ENCODE measurements at regions not wholly inside any gene's neighbourhood (a gene's known extent, or its start where the extent isn't known, plus 50 kb on each side); places are given as distances from the start of the nearest gene placed in this dataset.
"Not testable (repeated sequence)": the region's sequence is repeated elsewhere in the genome, so short reads cannot be mapped to it uniquely, and the experiment has no call there.

DNA sequence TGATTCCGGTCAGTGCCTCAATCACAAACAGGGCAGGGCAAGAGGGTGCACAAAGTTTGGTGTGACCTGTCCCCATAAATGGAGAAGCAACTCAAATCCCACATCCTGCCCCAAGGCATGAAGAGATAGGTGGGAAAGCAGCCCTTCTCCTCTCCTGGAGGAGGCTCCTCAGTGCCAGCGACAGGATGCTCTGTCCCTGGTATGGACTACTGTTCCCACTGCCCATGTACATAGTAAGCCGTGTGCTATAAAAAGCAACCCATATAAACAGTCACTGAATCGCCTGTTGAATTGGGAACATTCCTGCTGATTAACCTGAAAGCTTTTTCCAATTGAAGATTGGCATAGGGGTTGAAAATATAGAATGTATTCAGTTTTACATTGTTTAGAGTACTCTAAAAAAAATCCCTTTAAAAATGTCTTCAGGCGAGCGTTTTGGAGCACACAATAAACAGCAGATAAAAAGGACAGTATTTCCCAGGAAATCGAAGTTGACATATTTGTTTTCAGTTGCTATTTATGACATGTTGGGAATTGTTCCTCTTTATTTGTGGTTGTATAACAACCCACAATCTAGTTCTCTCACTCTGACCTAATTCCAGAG is 513.9 kb downstream of the DIRAS2 start:
- no peak for DNase-seq

DNA sequence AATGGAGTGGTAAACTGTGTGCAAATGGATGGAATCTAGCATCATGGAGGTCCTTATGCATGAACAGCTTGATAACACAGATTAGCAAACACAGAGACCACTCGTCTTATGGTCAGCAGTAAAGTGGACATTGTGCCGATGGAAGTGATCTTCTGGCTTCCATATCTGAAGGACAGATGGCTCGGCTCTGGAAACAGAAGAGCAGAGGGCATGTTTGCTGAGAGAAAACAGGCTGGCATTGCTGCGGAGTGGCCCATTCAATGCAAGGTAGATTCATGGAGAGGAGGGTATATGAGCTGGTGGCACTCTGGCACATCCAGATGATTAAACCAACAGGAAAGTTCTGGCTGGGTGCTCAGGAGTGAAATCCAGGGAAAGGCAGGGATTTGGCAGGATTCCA is 513.2 kb downstream of the DIRAS2 start:
- DNase-seq: no peak

- no peak for DNase-seq
Measured at GRCh38 chr9:90131568-90131967, 511.1 kb downstream of the DIRAS2 start.

DNA sequence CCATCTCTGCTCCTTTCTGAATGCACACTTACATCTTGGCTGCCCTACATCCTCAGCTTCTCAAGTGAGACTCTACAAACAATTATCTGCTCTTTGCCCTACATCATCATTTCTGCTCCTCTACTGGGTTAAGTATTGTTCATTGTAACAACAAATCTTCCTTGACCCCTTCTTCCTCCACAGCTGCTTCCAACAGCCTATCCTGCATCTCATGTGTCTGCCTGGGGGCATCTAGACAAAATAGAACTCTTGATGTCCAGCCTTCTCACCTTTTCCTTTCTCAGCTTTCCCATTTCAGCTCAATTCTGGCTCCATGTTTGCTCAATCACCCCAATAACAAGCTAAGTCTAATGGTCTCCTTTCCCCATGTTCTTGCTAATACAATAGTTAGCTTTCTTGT is 509.8 kb downstream of the DIRAS2 start:
- no peak for DNase-seq

GRCh38 chr9:90137801-90138200 is 504.8 kb downstream of the DIRAS2 start:
- DNase-seq: no peak

GRCh38 chr9:90140131-90140818 is 502.3 kb downstream of the DIRAS2 start:
- no peak for DNase-seq

DNA sequence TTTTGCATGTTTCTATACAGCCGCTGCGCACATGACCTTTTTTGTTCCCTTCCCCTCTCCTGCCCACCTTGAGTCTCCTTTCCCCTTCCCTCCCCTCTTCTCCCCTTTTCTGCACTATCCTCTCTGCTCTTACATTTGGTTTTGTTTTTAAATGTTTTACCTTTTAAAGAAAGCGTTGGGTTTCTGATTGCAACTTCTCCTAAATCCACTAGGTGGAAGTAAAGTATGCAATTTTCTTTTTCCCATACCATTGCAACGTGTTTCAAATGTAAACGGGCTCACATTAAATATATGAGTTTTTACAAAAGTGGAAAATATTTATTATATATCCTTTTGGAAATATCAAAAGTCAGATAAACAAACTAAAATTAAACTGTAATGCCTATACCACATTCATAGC is 500.9 kb downstream of the DIRAS2 start:
- DNase-seq: no peak

DNA sequence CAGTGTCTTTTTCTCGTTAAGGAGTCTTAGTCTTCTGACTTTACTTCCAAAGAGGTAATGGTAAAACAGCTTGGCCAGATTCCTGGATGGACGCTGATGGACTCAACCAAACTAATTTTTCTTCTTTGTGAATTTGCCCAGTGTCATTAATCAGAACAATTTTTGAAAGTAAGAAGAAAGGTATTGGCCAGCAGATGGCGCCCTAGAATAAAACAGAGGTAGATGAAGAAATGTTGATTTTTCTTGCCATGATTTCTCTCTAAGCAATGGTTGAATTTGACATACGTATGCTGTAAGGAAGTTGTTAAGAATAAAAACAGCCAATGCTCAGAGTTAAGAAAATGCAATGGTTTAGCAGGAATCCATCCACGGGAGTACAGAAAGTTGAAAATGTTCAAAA is 500.0 kb downstream of the DIRAS2 start:
- DNase-seq: peak in 2 of 4 experiments; percentile 26 to 36

GRCh38 chr9:90147426-90147825 is 495.2 kb downstream of the DIRAS2 start:
- DNase-seq: no peak

DNA sequence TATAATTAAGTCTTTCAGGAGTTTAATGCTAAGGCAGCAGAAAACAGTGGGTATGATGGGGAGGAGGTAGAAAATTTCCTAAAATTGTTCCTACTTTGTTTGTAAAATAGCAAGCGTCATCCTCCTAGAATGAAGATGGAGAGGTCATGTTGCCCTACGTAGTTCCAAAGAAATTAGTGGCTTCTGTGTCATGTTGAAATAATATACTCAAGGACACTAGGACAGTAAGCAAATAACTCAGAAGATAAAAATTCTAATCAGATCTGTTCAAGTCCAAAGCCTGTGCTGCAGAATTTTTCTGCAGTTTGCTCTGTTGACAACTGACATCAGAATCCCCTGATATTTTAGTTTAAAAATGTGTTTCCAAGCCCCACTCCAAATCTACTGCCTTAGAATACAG is 486.3 kb downstream of the DIRAS2 start:
- no peak for DNase-seq

DNA sequence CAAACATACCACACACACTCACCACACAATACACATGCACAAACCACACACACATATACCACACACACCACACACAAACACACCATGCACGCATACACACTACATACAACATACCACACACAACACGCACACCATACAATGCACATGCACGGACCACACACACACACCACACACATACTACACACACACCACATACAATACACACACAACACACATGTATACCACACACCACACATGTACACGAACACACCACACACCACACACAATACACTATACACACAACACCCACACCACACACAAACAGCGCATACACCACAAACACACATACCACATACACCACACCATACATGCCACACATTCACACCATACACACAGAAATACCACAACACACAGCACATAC is 480.3 kb downstream of the DIRAS2 start:
- DNase-seq: no peak

DNA sequence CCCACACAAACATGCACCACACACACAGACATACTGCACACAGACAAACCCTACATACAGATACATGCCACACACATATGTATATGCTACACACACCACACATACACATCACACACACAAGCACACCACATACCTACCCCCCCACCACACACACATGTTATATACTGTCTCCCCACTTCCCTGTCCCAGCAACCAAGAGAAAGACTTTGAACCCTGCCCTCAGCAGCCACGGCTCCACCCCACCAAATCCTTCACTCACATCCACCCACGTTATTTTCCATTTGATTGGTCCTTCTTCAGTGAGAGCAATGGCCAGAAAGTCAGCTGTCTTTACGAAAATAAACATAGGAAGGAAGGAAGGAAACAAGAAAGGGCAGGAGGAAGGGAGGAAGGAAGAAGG is 479.8 kb downstream of the DIRAS2 start:
- DNase-seq: no peak

DNA sequence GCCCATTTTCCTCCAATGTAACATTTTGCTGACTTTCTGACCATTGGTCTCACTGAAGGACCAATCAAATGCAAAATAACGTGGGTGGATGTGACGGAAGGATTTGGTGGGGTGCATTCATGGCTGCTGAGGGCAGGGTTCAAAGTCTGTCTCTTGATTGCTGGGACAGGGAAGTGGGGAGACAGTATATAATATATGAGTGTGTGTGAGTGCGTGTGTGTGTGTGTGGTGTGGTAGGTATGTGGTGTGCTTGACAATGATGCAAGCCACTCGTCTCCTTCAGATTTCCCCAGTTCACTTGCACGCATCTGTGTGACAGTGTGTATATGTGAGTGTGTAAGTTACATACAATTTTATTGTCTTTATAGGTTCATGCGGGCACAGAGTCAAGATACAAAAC is 477.3 kb downstream of the DIRAS2 start:
- DNase-seq: no peak

DNA sequence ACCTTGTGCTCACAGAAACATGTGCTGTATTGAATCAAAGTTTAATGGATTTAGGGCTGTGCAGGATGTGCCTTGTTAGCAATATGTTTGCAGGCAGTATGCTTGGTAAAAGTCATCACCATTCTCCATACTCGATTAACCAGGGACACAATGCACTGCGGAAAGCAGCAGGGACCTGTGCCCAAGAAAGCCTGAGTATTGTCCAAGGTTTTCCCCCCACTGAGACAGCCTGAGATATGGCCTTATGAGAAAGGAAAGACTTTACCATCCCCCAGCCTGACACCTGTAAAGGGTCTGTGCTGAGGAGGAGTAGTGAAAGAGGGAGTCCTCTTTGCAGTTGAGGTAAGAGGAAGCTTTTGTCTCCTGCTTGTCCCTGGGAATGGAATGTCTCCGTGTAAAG is 476.2 kb downstream of the DIRAS2 start:
- not testable (repeated sequence) for DNase-seq

- DNase-seq: no peak
Measured at GRCh38 chr9:90167914-90168313, 474.7 kb downstream of the DIRAS2 start.

DNA sequence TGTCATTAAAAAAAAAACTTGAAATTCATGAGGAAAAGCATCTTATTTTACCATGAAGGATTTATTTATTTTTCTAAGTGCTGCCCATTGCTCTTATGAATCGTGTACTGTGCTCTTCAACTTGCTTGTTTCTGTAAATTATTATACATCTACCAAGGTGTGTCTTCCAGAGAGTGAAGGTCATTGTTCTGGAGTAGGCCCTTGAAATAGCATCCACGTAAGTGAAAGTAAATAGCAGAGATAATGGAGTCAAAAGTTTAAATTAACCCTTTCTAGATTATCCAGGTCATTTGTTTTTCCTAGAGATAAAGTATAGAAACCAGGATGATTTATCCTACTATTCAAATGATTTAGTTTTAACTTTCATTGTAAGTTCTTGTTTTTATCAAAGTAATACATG is 473.1 kb downstream of the DIRAS2 start:
- DNase-seq: no peak

GRCh38 chr9:90173935-90174334 is 468.7 kb downstream of the DIRAS2 start:
- not testable (repeated sequence) for DNase-seq

DNA sequence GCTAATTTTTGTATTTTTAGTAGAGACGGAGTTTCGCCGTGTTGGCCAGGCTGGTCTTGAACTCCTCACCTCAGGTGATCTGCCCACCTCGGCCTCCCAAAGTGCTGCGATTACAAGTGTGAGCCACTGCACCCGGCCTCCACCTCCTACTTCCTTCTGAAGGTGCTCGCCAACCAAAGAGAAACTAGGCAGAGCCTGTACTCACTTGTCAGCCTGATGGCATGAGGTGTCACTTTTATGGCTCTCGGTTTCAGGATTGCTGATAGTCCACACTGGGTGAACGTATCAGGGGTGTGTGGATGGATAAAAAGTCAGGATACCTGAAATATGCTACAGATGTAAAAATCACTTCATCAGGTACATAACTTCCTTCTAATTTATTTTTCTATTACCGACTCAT is 468.3 kb downstream of the DIRAS2 start:
- DNase-seq: not testable (repeated sequence)

DNA sequence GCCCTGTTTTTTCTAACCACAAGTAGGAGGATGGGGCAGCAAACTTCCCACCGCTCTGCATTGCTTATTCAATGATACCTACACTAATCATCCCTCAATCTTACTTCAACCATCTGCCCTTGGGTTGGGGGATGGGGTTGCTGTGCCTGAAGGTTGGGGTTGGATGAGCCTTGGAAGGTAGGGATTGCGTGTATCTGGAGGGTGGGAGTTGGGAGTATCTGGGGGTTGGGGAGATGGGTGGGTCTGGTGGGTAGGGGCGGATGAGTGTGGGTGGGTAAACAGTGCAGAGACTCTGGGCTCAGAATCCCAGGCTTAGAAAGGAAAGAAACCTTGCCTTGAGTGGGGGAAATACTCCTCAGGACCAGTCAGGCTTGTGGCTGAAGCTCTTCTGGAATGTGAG is 467.4 kb downstream of the DIRAS2 start:
- DNase-seq: no peak

DNA sequence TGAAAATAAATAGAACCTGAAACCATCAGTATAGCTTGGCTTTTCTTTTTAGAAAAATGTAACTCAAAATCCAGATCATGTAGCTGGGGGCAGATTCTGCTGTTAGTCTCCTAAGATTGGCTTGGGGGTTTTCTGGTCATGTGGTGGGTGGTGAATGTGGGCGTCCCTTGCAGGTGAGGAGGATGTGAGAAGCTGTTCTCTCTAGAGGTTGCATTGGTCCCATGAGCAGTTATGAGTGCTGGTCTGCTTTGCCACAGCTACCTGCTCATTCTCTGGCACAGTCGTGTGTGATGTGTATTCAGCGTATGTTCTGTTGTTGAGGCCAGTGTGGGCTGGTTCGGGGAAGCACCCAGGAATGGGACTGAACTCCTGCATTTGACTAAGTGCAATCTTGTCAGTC is 466.8 kb downstream of the DIRAS2 start:
- DNase-seq: no peak

DNA sequence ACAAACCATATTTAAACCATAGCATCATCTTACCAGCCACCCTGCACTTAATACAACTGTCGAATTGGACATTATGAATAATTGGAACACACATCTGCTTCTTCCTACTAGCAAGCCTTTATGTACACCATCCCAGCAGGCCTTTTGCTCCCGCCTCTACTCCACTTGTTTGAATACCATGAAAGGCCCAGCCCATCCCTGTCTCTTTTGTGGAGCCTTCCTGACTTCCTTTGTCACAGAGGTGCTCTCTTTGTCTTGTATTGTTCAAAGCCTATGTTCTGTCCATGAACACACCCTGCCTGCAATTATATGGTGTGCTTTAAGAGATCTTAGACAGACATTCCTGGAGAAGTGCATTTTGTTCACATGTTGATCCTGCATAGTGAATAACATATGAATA is 465.7 kb downstream of the DIRAS2 start:
- DNase-seq: no peak

GRCh38 chr9:90180381-90180780 is 462.2 kb downstream of the DIRAS2 start:
- DNase-seq: no peak

DNA sequence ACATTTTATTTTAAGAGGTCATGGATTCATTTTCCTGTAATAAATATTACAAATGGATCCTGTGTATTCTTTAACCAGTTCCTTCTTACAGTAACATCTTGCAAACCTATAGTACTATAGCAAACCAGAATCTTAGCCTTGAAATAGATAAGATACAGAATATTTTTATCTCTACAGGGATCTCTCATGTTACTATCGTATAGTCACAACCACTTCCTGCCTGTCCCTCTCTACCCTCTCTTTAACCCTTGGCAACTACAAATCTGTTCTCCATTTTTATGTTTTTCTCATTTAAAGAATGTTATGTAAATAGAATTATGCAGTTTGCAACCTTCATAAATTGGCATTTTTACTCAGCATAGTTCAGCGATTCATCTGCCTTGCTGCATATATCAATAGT is 454.0 kb downstream of the DIRAS2 start:
- no peak for DNase-seq

- DNase-seq: no peak
Measured at GRCh38 chr9:90189306-90189705, 453.3 kb downstream of the DIRAS2 start.

- DNase-seq: peak in 2 of 4 experiments; percentile 25 to 56
Measured at GRCh38 chr9:90192465-90192864, 450.2 kb downstream of the DIRAS2 start.
